ENCODE measurements at regions not wholly inside any gene's neighbourhood (a gene's known extent, or its start where the extent isn't known, plus 50 kb on each side); places are given as distances from the start of the nearest gene placed in this dataset.

DNA sequence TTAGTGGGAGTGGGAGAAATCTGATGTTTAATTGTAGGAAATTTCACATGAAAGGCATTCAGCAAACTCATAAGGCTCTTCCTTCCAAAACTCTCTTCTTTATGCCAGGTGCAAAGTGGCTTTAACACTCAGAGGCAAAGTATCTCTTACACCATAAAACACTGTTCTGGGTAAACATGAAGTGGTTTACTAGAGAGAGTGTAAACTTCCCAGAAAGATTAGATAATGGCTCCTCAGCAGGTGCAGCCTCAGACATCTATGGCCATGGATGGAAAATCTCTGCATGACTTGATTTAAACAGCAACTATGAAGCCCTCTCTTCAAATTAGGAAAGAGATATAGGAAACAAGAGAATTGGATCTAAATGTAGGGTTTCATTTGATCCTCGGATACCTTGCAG lies 583.1 kb upstream of the SALL1 start:
- Histone ChIP-seq H3K36me3 (no peaks in the 10 kb centered on the region), H3K27ac (no peak overlapping the region), H3K9me3 (no peaks in the 10 kb centered on the region), H3K4me1 (ENCODE audit: control insufficient read depth in 1 of 2, low read depth in 2 of 2) (no peaks in the 10 kb centered on the region), H3K4me3 (no peak overlapping the region), H3K27me3 (replicated peaks; ENCODE audit: insufficient read depth) (no peaks in the 10 kb centered on the region)
- ATAC-seq (ENCODE audit: insufficient number of reproducible peaks, low FRiP score, low read depth) (no peak), DNase-seq (ENCODE audit: low spot score) (no peak)
- TF ChIP-seq, protein P1, sequence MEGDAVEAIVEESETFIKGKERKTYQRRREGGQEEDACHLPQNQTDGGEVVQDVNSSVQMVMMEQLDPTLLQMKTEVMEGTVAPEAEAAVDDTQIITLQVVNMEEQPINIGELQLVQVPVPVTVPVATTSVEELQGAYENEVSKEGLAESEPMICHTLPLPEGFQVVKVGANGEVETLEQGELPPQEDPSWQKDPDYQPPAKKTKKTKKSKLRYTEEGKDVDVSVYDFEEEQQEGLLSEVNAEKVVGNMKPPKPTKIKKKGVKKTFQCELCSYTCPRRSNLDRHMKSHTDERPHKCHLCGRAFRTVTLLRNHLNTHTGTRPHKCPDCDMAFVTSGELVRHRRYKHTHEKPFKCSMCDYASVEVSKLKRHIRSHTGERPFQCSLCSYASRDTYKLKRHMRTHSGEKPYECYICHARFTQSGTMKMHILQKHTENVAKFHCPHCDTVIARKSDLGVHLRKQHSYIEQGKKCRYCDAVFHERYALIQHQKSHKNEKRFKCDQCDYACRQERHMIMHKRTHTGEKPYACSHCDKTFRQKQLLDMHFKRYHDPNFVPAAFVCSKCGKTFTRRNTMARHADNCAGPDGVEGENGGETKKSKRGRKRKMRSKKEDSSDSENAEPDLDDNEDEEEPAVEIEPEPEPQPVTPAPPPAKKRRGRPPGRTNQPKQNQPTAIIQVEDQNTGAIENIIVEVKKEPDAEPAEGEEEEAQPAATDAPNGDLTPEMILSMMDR (IDR thresholded peaks at IDR 0.05): no peak

DNA sequence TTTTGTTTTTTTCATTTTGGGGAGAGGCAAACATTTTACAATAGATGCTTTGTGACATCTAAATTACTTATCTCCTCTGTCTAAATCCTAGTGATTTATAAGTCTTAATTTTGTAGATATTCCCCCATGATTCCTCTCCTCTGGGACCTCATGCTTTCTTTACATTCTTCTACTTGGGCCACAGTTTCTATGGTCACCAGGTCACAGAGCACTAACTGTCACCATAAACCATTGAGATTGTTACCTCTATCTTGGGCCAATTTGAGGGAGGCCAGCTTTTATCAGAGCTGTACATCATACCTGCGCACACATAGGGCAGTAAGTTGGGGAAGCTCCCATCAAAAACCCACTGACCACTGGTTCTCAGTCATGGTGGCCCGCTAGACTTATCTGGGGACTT lies 582.1 kb upstream of the SALL1 start:
- Histone ChIP-seq H3K27ac (no peak overlapping the region), H3K36me3 (no peaks in the 10 kb centered on the region), H3K9me3 (no peaks in the 10 kb centered on the region), H3K27me3 (replicated peaks; ENCODE audit: insufficient read depth) (no peaks in the 10 kb centered on the region), H3K4me1 (ENCODE audit: control insufficient read depth in 1 of 2, low read depth in 2 of 2) (no peaks in the 10 kb centered on the region), H3K4me3 (no peak overlapping the region)
- DNase-seq (ENCODE audit: low spot score): no peak
- no peak for ATAC-seq (ENCODE audit: insufficient number of reproducible peaks, low FRiP score, low read depth)
- TF ChIP-seq, protein P1 (IDR thresholded peaks at IDR 0.05): no peak

DNA sequence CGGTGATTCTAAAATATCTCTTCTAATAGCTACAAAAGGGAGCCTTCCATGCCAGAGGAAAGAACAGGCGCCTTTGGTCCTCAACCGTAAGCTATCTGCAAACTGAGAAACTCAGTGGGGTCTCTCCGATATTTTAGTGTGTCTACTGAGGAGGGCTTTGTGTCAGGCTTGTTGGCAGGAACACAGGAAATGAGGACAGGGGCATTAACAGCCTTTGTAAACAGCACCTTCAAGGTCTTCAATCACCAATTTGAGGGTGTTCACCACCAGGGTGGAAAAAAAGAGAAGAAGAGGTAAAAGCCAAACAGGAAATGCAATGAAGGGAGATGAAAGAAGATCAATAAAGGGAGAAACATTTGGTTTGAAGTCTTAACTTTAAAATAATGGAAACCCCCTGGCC lies 580.1 kb upstream of the SALL1 start:
- Histone ChIP-seq H3K27me3 (replicated peaks; ENCODE audit: insufficient read depth) (no peaks in the 10 kb centered on the region), H3K9me3 (no peaks in the 10 kb centered on the region), H3K36me3 (no peaks in the 10 kb centered on the region), H3K4me3 (no peak overlapping the region), H3K4me1 (ENCODE audit: control insufficient read depth in 1 of 2, low read depth in 2 of 2) (no peaks in the 10 kb centered on the region), H3K27ac (no peak overlapping the region)
- TF ChIP-seq, protein P1 (IDR thresholded peaks at IDR 0.05): no peak
- DNase-seq (ENCODE audit: low spot score) (no peak), ATAC-seq (ENCODE audit: insufficient number of reproducible peaks, low FRiP score, low read depth) (no peak)

DNA sequence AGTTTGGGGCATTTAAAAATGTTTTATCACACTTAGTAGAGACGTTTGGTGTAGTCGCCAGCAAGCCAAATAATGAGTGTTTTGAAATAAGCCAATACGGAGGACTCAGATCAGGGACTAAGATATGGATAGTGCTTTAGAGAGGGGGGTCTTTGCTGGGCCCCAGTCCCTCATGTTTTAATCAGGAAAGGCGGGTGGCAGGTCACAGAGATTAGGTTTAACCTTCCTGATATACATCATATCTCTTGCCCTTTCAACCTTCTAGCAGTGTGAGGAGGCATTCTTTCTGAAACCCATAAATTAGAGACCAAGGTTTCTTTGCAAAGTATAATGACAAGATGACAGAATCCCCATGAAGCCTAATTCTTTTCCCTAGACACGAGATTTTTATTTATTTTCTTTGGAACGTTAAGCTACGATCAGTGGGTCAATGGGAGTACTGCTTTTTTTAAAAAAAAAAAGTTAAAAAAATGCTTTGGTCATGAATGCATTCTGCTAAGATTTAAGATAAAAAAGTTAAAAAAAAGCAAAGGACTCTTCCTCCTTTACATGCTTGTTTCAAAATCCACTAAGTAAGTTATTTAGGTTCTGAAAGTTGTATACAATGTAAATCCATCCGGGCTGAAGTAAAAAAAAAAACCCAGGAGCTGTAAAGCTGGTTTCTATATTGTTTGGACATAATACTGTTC lies 572.1 kb upstream of the SALL1 start:
- H3K36me3 ChIP-seq: no peaks in the 10 kb centered on the region
- ATAC-seq (ENCODE audit: insufficient number of reproducible peaks, low FRiP score, low read depth): no peak
- no peaks in the 10 kb centered on the region for H3K27me3 ChIP-seq (replicated peaks; ENCODE audit: insufficient read depth)
- TF ChIP-seq, protein P1 (IDR thresholded peaks at IDR 0.05): no peak
- no peak for DNase-seq (ENCODE audit: low spot score)
- H3K4me3 ChIP-seq: no peak overlapping the region
- no peaks in the 10 kb centered on the region for H3K4me1 ChIP-seq (ENCODE audit: control insufficient read depth in 1 of 2, low read depth in 2 of 2)
- H3K27ac ChIP-seq: no peak overlapping the region
- H3K9me3 ChIP-seq: no peaks in the 10 kb centered on the region

DNA sequence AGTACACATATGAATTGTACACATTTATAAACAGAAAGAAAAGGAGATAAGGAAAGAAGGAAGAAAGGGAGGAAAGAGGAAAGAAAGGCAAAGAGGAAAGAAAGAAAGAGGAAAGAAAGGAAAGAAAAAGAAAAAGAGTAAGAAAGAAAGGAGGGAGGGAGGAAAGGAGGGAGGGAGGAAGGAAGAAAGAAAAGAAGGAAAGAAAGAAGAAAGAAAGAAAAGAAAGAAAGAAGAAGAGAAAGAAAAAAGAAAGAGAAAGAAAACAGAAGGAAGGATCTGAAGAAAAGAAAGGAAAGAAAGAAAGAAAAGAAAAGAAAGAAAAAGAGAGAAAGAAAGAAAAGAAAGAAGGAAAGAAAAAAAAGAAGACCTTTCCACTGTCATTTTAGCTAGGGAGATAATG lies 571.4 kb upstream of the SALL1 start:
- Histone ChIP-seq H3K27me3 (replicated peaks; ENCODE audit: insufficient read depth) (no peaks in the 10 kb centered on the region), H3K4me1 (ENCODE audit: control insufficient read depth in 1 of 2, low read depth in 2 of 2) (no peaks in the 10 kb centered on the region), H3K4me3 (no peak overlapping the region), H3K27ac (no peak overlapping the region), H3K9me3 (no peaks in the 10 kb centered on the region), H3K36me3 (no peaks in the 10 kb centered on the region)
- no peak for DNase-seq (ENCODE audit: low spot score)
- TF ChIP-seq, protein P1 (IDR thresholded peaks at IDR 0.05): no peak
- ATAC-seq (ENCODE audit: insufficient number of reproducible peaks, low FRiP score, low read depth): no peak

Data from thoracic aorta (tissue), 2 donors.